Fibroblast of pulmonary artery (primary cell): ENCODE measurements at regions not wholly inside any gene's neighbourhood (a gene's known extent, or its start where the extent isn't known, plus 50 kb on each side); places are given as distances from the start of the nearest gene placed in this dataset.

Experiments used
- DNase-seq: peaks from one replicate; pipeline ENCODE4 v3.0.0-alpha.2; 2010; ENCODE audit warnings: low read depth
- H3K4me3 ChIP-seq: replicated peaks from 2 replicates; pipeline ENCODE4 v1.5.1; 2011; ENCODE audit warnings: low read depth, mild to moderate bottlenecking, control low read depth, low read length, moderate library complexity
- CTCF ChIP-seq: IDR thresholded peaks from 2 replicates; pipeline ENCODE4 v1.5.1; 2011; ENCODE audit warnings: mild to moderate bottlenecking, control low read depth, low read length, inconsistent platforms; ENCODE audit errors: missing control alignments

GRCh38 chr3:27632431-27633223, 89.5 kb downstream of the EOMES start:
- peak; percentile 62 for DNase-seq
- no peak for TF ChIP-seq CTCF
- H3K4me3 ChIP-seq, result peak overlapping the region; percentile 49

- H3K4me3 ChIP-seq, result no peak overlapping the region
- no peak for DNase-seq
- TF ChIP-seq CTCF, result no peak
These were observed 91.2 kb downstream of the EOMES start for GRCh38 chr3:27630885-27631284.

- no peak for DNase-seq
- no peak for TF ChIP-seq CTCF
- H3K4me3 ChIP-seq, result no peak overlapping the region
These were observed 92.8 kb downstream of the EOMES start for GRCh38 chr3:27629366-27629765.

GRCh38 chr3:27628026-27628750, 93.9 kb downstream of the EOMES start:
- DNase-seq, result no peak
- no peak overlapping the region for H3K4me3 ChIP-seq
- no peak for TF ChIP-seq CTCF

GRCh38 chr3:27626596-27627118, 95.5 kb downstream of the EOMES start:
- no peak overlapping the region for H3K4me3 ChIP-seq
- TF ChIP-seq CTCF, result no peak
- no peak for DNase-seq

- no peak overlapping the region for H3K4me3 ChIP-seq
- no peak for DNase-seq
- no peak for TF ChIP-seq CTCF
These were observed 96.3 kb downstream of the EOMES start for GRCh38 chr3:27625864-27626263.
